ENCODE measurements at regions not wholly inside any gene's neighbourhood (a gene's known extent, or its start where the extent isn't known, plus 50 kb on each side); places are given as distances from the start of the nearest gene placed in this dataset.
A peak's percentile ranks its signal among the peaks of the same experiment; 100 is the strongest.

DNA sequence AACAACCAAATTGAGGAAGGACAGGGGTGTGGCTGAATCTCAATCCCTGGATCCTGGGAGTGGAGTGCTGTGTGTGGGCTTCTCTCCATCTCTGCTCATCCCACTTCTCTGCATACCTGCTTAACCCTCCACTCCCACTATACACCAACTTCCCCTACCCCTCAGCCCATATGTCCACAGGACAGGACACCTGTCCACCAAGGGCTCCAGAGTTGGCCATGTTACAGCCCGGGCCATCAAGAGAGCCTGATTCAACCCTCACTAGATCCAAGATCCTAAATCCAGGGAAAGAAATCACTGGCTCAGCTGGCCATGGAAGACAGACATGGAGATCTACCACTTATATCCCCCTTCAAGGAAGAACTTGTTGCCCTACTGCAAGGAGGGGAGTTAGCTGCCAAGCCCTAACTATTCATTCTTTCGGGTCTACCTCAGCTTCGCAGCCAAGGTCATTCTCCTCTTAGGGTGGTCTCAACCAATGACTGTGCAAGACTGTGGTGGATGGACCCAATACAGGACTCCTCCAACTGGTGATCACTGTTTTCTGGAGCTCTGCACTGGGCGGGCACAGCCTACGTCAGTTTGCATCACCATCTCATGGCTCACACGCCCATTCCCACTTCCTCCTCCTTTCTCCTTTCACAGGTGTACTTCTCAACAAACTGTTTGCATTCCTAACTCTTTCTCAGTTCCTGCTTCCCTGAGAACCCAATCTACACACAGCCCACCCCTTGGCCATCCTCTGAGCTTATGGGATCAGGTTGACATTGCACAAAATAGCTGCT is 53.7 kb upstream of the ZBTB43 start:
- Histone ChIP-seq H3K36me3 (ENCODE audit: control insufficient read depth, low read length) (no peaks in the 10 kb centered on the region), H3K4me2 (ENCODE audit: low read length) (peak overlapping the region; percentile 40; the same call in 1 of the 2 replicates), H3K27ac (ENCODE audit: low read depth, low read length) (no peak overlapping the region), H3K9me3 (ENCODE audit: control insufficient read depth, insufficient read depth, low read length) (no peaks in the 10 kb centered on the region), H3K9me2 (replicated peaks; ENCODE audit: control insufficient read depth, low read length) (no peaks in the 10 kb centered on the region), H3K4me1 (ENCODE audit: control insufficient read depth, low read length) (peaks cover 50% of the 10 kb centered on the region), H3K27me3 (ENCODE audit: control insufficient read depth, low read length) (no peaks in the 10 kb centered on the region), H4K20me1 (ENCODE audit: control insufficient read depth, insufficient read depth, low read depth, low read length) (no peaks in the 10 kb centered on the region), H3K79me2 (ENCODE audit: control insufficient read depth, low read length) (no peaks in the 10 kb centered on the region), H3K4me3 (ENCODE audit: low read length) (no peak overlapping the region), H3F3A (ENCODE audit: control insufficient read depth, insufficient read depth) (peaks cover 12% of the 10 kb centered on the region)
- TF ChIP-seq, protein P1, sequence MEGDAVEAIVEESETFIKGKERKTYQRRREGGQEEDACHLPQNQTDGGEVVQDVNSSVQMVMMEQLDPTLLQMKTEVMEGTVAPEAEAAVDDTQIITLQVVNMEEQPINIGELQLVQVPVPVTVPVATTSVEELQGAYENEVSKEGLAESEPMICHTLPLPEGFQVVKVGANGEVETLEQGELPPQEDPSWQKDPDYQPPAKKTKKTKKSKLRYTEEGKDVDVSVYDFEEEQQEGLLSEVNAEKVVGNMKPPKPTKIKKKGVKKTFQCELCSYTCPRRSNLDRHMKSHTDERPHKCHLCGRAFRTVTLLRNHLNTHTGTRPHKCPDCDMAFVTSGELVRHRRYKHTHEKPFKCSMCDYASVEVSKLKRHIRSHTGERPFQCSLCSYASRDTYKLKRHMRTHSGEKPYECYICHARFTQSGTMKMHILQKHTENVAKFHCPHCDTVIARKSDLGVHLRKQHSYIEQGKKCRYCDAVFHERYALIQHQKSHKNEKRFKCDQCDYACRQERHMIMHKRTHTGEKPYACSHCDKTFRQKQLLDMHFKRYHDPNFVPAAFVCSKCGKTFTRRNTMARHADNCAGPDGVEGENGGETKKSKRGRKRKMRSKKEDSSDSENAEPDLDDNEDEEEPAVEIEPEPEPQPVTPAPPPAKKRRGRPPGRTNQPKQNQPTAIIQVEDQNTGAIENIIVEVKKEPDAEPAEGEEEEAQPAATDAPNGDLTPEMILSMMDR (IDR thresholded peaks at IDR 0.05; ENCODE audit: low read depth, low read length, poor library complexity, severe bottlenecking): no peak
- TF ChIP-seq EZH2phosphoT487 (IDR thresholded peaks at IDR 0.05; ENCODE audit: borderline replicate concordance, low read length): no peak

DNA sequence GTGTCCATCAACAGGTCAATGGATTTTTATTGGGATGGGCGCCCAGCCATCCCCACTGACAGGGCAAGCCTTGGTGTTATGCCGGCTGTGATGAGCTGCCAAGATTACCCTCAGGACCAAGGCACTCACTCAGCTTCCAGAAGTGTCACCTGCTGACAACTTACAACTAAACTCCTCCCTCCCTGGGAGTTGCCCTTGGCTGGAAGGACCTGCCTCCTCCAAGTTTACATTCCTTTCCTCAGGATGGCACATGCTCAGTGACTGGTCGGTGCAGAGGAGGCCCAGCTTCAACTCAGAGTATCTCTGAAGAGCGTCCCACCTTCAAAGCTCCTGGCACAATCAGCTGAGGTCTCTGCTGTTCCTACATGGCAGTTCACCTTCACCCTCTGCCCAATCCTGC is 52.5 kb upstream of the ZBTB43 start:
- Histone ChIP-seq H3K9me3 (ENCODE audit: control insufficient read depth, insufficient read depth, low read length) (no peaks in the 10 kb centered on the region), H3K79me2 (ENCODE audit: control insufficient read depth, low read length) (no peaks in the 10 kb centered on the region), H3K36me3 (ENCODE audit: control insufficient read depth, low read length) (no peaks in the 10 kb centered on the region), H4K20me1 (ENCODE audit: control insufficient read depth, insufficient read depth, low read depth, low read length) (no peaks in the 10 kb centered on the region), H3K9me2 (replicated peaks; ENCODE audit: control insufficient read depth, low read length) (no peaks in the 10 kb centered on the region), H3K4me3 (ENCODE audit: low read length) (no peak overlapping the region), H3K27me3 (ENCODE audit: control insufficient read depth, low read length) (no peaks in the 10 kb centered on the region), H3K27ac (ENCODE audit: low read depth, low read length) (no peak overlapping the region), H3K4me2 (ENCODE audit: low read length) (no peak overlapping the region), H3F3A (ENCODE audit: control insufficient read depth, insufficient read depth) (peaks cover 6% of the 10 kb centered on the region), H3K4me1 (ENCODE audit: control insufficient read depth, low read length) (peaks cover 38% of the 10 kb centered on the region)
- TF ChIP-seq, protein P1 (IDR thresholded peaks at IDR 0.05; ENCODE audit: low read depth, low read length, poor library complexity, severe bottlenecking): no peak
- TF ChIP-seq EZH2phosphoT487 (IDR thresholded peaks at IDR 0.05; ENCODE audit: borderline replicate concordance, low read length): no peak

DNA sequence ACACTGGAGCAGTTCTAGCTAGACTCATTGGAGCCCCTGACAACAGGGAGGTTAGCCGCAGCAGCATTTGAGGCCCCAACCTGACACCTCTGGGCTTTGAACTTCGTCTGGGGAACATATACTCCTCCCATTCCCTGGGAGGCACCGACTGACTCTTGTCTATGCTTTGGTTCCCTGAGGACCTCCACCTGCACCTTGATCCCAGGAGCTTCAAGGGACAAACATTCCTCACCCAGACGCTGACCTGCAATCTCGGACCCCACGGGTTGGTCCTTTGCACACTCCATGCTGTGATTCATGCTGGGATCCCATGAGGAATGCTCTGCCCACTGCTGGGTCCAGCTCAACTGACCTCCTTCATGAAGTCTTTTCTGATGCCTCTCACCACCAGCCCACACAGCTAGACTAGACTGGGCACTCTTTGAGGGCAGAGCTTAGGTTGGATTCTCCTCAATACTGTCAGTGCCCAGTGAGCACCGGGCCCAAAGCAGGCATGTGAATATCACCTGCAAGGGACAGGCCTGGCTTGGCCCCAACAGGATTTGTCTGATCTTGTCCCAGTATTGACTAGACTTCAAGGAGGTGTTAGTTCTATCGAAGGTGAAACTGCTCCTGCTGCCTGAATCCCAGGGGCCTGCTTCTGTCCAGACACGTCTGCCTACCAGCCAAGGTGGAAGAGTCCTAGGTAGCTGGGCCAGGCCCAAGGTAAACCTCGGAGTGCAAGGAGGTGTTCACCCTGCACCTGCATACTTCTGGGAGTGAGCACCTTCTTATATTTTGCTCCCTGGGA is 51.8 kb upstream of the ZBTB43 start:
- no peaks in the 10 kb centered on the region for H4K20me1 ChIP-seq (ENCODE audit: control insufficient read depth, insufficient read depth, low read depth, low read length)
- peaks cover 31% of the 10 kb centered on the region for H3K4me1 ChIP-seq (ENCODE audit: control insufficient read depth, low read length)
- H3K4me2 ChIP-seq (ENCODE audit: low read length): no peak overlapping the region
- H3K79me2 ChIP-seq (ENCODE audit: control insufficient read depth, low read length): no peaks in the 10 kb centered on the region
- no peaks in the 10 kb centered on the region for H3K27me3 ChIP-seq (ENCODE audit: control insufficient read depth, low read length)
- H3K4me3 ChIP-seq (ENCODE audit: low read length): no peak overlapping the region
- no peak for TF ChIP-seq EZH2phosphoT487 (IDR thresholded peaks at IDR 0.05; ENCODE audit: borderline replicate concordance, low read length)
- TF ChIP-seq, protein P1 (IDR thresholded peaks at IDR 0.05; ENCODE audit: low read depth, low read length, poor library complexity, severe bottlenecking): no peak
- no peaks in the 10 kb centered on the region for H3K9me2 ChIP-seq (replicated peaks; ENCODE audit: control insufficient read depth, low read length)
- H3K36me3 ChIP-seq (ENCODE audit: control insufficient read depth, low read length): no peaks in the 10 kb centered on the region
- H3K27ac ChIP-seq (ENCODE audit: low read depth, low read length): no peak overlapping the region
- no peaks in the 10 kb centered on the region for H3K9me3 ChIP-seq (ENCODE audit: control insufficient read depth, insufficient read depth, low read length)
- peaks cover 4% of the 10 kb centered on the region for H3F3A ChIP-seq (ENCODE audit: control insufficient read depth, insufficient read depth)
